ENCODE measurements at regions not wholly inside any gene's neighbourhood (a gene's known extent, or its start where the extent isn't known, plus 50 kb on each side); places are given as distances from the start of the nearest gene placed in this dataset.

DNA sequence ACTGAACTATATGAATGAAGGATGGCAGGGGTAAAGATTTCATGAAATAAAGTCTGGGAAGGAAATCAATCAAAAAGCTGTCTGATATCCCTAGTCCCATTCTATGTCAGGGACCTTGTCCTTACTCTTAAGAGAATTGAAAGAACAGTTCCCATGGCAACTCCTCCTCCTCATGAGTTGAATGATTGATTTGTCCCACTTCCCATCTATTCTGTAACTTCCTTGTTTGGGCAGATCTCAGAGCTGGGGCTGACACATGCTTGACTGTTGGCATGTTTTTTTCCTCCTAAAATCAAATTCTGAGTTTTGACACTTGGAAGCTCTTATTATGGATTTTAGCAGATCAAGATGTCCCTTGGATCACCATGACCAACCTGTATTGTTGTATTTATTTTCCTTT is 1138.6 kb upstream of the CDH8 start:
- H3K4me3 Mint-ChIP-seq, result no peak overlapping the region
- no peak for DNase-seq (ENCODE audit: low spot score in 2 of 2, unreplicated experiment in 2 of 2)

GRCh38 chr16:63171545-63171944 is 1135.3 kb upstream of the CDH8 start:
- Mint-ChIP-seq H3K9me3 (peaks cover 5% of the 10 kb centered on the region), H3K4me1 (no peaks in the 10 kb centered on the region), H3K27me3 (ENCODE audit: low read depth) (no peaks in the 10 kb centered on the region), H3K4me3 (no peak overlapping the region), H3K36me3 (no peaks in the 10 kb centered on the region), H3K27ac (no peak overlapping the region)
- TF ChIP-seq, protein P1, sequence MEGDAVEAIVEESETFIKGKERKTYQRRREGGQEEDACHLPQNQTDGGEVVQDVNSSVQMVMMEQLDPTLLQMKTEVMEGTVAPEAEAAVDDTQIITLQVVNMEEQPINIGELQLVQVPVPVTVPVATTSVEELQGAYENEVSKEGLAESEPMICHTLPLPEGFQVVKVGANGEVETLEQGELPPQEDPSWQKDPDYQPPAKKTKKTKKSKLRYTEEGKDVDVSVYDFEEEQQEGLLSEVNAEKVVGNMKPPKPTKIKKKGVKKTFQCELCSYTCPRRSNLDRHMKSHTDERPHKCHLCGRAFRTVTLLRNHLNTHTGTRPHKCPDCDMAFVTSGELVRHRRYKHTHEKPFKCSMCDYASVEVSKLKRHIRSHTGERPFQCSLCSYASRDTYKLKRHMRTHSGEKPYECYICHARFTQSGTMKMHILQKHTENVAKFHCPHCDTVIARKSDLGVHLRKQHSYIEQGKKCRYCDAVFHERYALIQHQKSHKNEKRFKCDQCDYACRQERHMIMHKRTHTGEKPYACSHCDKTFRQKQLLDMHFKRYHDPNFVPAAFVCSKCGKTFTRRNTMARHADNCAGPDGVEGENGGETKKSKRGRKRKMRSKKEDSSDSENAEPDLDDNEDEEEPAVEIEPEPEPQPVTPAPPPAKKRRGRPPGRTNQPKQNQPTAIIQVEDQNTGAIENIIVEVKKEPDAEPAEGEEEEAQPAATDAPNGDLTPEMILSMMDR (IDR thresholded peaks at IDR 0.05; ENCODE audit: unreplicated experiment), result no peak
- DNase-seq (ENCODE audit: low spot score in 2 of 2, unreplicated experiment in 2 of 2), result no peak

More for the DNA sequence above, 1138.6 kb upstream of the CDH8 start:
- TF ChIP-seq, protein P1 (IDR thresholded peaks at IDR 0.05; ENCODE audit: unreplicated experiment), result no peak
- Mint-ChIP-seq H3K36me3 (no peaks in the 10 kb centered on the region), H3K27ac (no peak overlapping the region), H3K27me3 (ENCODE audit: low read depth) (no peaks in the 10 kb centered on the region), H3K4me1 (no peaks in the 10 kb centered on the region), H3K9me3 (peaks cover 5% of the 10 kb centered on the region)

- TF ChIP-seq, protein P1 (IDR thresholded peaks at IDR 0.05; ENCODE audit: unreplicated experiment), result no peak
- Mint-ChIP-seq H3K36me3 (no peaks in the 10 kb centered on the region), H3K27ac (no peak overlapping the region), H3K9me3 (peaks cover 5% of the 10 kb centered on the region), H3K4me3 (no peak overlapping the region), H3K4me1 (no peaks in the 10 kb centered on the region), H3K27me3 (ENCODE audit: low read depth) (no peaks in the 10 kb centered on the region)
- DNase-seq (ENCODE audit: low spot score in 2 of 2, unreplicated experiment in 2 of 2), result no peak
Measured at GRCh38 chr16:63169100-63169499, 1132.9 kb upstream of the CDH8 start.

GRCh38 chr16:63157818-63158217 is 1121.6 kb upstream of the CDH8 start:
- no peaks in the 10 kb centered on the region for H3K4me1 Mint-ChIP-seq
- no peaks in the 10 kb centered on the region for H3K36me3 Mint-ChIP-seq
- TF ChIP-seq, protein P1 (IDR thresholded peaks at IDR 0.05; ENCODE audit: unreplicated experiment), result no peak
- no peak overlapping the region for H3K27ac Mint-ChIP-seq
- no peaks in the 10 kb centered on the region for H3K9me3 Mint-ChIP-seq
- peaks cover 8% of the 10 kb centered on the region for H3K27me3 Mint-ChIP-seq (ENCODE audit: low read depth)
- no peak for DNase-seq (ENCODE audit: low spot score in 2 of 2, unreplicated experiment in 2 of 2)
- no peak overlapping the region for H3K4me3 Mint-ChIP-seq

GRCh38 chr16:63146251-63146650 is 1110.0 kb upstream of the CDH8 start:
- Mint-ChIP-seq H3K27ac (no peak overlapping the region), H3K4me1 (no peaks in the 10 kb centered on the region), H3K36me3 (no peaks in the 10 kb centered on the region), H3K9me3 (no peaks in the 10 kb centered on the region), H3K4me3 (no peak overlapping the region), H3K27me3 (ENCODE audit: low read depth) (no peaks in the 10 kb centered on the region)
- TF ChIP-seq, protein P1 (IDR thresholded peaks at IDR 0.05; ENCODE audit: unreplicated experiment), result no peak
- DNase-seq (ENCODE audit: low spot score in 2 of 2, unreplicated experiment in 2 of 2), result no peak

DNA sequence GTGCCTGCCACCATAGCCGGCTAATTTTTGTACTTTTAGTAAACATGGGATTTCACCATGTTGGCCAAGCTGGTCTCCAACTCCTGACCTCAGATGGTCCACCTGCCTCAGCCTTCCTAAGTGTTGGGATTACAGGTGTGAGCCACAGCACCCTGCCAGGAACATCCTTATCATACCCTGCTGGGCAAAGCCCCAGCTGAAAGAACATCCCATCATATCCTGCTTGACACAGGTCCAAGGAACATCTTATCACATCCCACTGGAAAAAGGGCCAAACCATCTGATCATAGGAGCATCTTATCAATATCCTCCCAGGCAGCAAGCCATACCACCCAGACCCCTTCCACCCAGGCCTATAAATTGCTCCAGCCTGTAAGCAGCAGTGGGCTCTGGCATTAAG is 1109.2 kb upstream of the CDH8 start:
- Mint-ChIP-seq H3K36me3 (no peaks in the 10 kb centered on the region), H3K9me3 (no peaks in the 10 kb centered on the region), H3K4me3 (no peak overlapping the region), H3K27me3 (ENCODE audit: low read depth) (no peaks in the 10 kb centered on the region), H3K27ac (no peak overlapping the region), H3K4me1 (no peaks in the 10 kb centered on the region)
- TF ChIP-seq, protein P1 (IDR thresholded peaks at IDR 0.05; ENCODE audit: unreplicated experiment), result no peak
- DNase-seq (ENCODE audit: low spot score in 2 of 2, unreplicated experiment in 2 of 2), result no peak

Measured in mesothelial cell of epicardium (in vitro differentiated cells).